Central memory CD8-positive, alpha-beta T cell (primary cell): ENCODE measurements at regions not wholly inside any gene's neighbourhood (a gene's known extent, or its start where the extent isn't known, plus 50 kb on each side); places are given as distances from the start of the nearest gene placed in this dataset.

Experiments used
- ATAC-seq: fragments of 150-1000 bp; cut with Tn5 transposase; replicated peaks from 2 replicates; pipeline ENCODE4 v1.10.0; 2022; ENCODE audit warnings: mild to moderate bottlenecking, moderate FRiP score, moderate number of reproducible peaks; ENCODE audit not compliant: poor library complexity, severe bottlenecking; ENCODE audit errors: extremely low read depth
- DNase-seq, 2 donors: peaks; one replicate each; pipeline ENCODE4 v3.0.0; 2021; ENCODE audit warnings: low spot score in 2 of 2
- H3K27ac Mint-ChIP-seq: one replicate; pipeline ENCODE4 v1.8.0; 2022; ENCODE audit warnings: low read depth, mild to moderate bottlenecking, moderate library complexity, mixed read lengths
- H3K27me3 Mint-ChIP-seq: one replicate; pipeline ENCODE4 v1.8.0; 2022; ENCODE audit warnings: mixed read lengths
- H3K36me3 Mint-ChIP-seq: one replicate; pipeline ENCODE4 v1.8.0; 2022; ENCODE audit warnings: mild to moderate bottlenecking, moderate library complexity, mixed read lengths; ENCODE audit not compliant: insufficient read depth
- H3K4me1 Mint-ChIP-seq: one replicate; pipeline ENCODE4 v1.8.0; 2022; ENCODE audit warnings: mixed read lengths
- H3K4me3 Mint-ChIP-seq: one replicate; pipeline ENCODE4 v1.8.0; 2022; ENCODE audit warnings: mild to moderate bottlenecking, moderate library complexity, mixed read lengths
- H3K9me3 Mint-ChIP-seq: one replicate; pipeline ENCODE4 v1.8.0; 2022; ENCODE audit warnings: mixed read lengths

GRCh38 chr7:132072873-132073272, 503.4 kb downstream of the PLXNA4 start:
- no peak for ATAC-seq
- Mint-ChIP-seq H3K27ac (no peak overlapping the region), H3K36me3 (no peaks in the 10 kb centered on the region), H3K4me1 (no peaks in the 10 kb centered on the region), H3K9me3 (no peaks in the 10 kb centered on the region), H3K4me3 (no peak overlapping the region), H3K27me3 (peaks cover 23% of the 10 kb centered on the region)
- DNase-seq: no peak

- Mint-ChIP-seq H3K27ac (no peak overlapping the region), H3K9me3 (no peaks in the 10 kb centered on the region), H3K27me3 (peaks cover 17% of the 10 kb centered on the region), H3K36me3 (no peaks in the 10 kb centered on the region), H3K4me1 (no peaks in the 10 kb centered on the region), H3K4me3 (no peak overlapping the region)
- ATAC-seq (no peak), DNase-seq (no peak)
These were observed 504.1 kb downstream of the PLXNA4 start for GRCh38 chr7:132072165-132072564.

- no peak for DNase-seq
- Mint-ChIP-seq H3K4me1 (no peaks in the 10 kb centered on the region), H3K27ac (no peak overlapping the region), H3K9me3 (peaks cover 4% of the 10 kb centered on the region), H3K4me3 (no peak overlapping the region), H3K27me3 (peaks cover 17% of the 10 kb centered on the region), H3K36me3 (no peaks in the 10 kb centered on the region)
- no peak for ATAC-seq
These were observed 507.0 kb downstream of the PLXNA4 start for GRCh38 chr7:132069306-132069705.

- ATAC-seq: no peak
- no peak overlapping the region for H3K27ac Mint-ChIP-seq
- peaks cover 17% of the 10 kb centered on the region for H3K27me3 Mint-ChIP-seq
- no peaks in the 10 kb centered on the region for H3K36me3 Mint-ChIP-seq
- H3K4me1 Mint-ChIP-seq: no peaks in the 10 kb centered on the region
- no peak for DNase-seq
- H3K4me3 Mint-ChIP-seq: no peak overlapping the region
- peaks cover 4% of the 10 kb centered on the region for H3K9me3 Mint-ChIP-seq
These were observed 509.5 kb downstream of the PLXNA4 start for GRCh38 chr7:132066761-132067171.

- ATAC-seq: no peak
- Mint-ChIP-seq H3K4me1 (no peaks in the 10 kb centered on the region), H3K4me3 (no peak overlapping the region), H3K27ac (no peak overlapping the region), H3K27me3 (peaks cover 17% of the 10 kb centered on the region), H3K36me3 (no peaks in the 10 kb centered on the region), H3K9me3 (peaks cover 4% of the 10 kb centered on the region)
- DNase-seq: no peak
These were observed 509.7 kb upstream of the PODXL start for GRCh38 chr7:132065989-132066603.

- Mint-ChIP-seq H3K4me3 (no peak overlapping the region), H3K27ac (no peak overlapping the region), H3K9me3 (peaks cover 4% of the 10 kb centered on the region), H3K4me1 (no peaks in the 10 kb centered on the region), H3K27me3 (peaks cover 18% of the 10 kb centered on the region), H3K36me3 (no peaks in the 10 kb centered on the region)
- ATAC-seq (no peak), DNase-seq (no peak)
These were observed 509.0 kb upstream of the PODXL start for GRCh38 chr7:132065193-132065988.

- no peak overlapping the region for H3K4me3 Mint-ChIP-seq
- no peak for DNase-seq
- peaks cover 28% of the 10 kb centered on the region for H3K27me3 Mint-ChIP-seq
- no peak overlapping the region for H3K27ac Mint-ChIP-seq
- H3K36me3 Mint-ChIP-seq: no peaks in the 10 kb centered on the region
- H3K4me1 Mint-ChIP-seq: no peaks in the 10 kb centered on the region
- H3K9me3 Mint-ChIP-seq: peaks cover 4% of the 10 kb centered on the region
- no peak for ATAC-seq
These were observed 507.4 kb upstream of the PODXL start for GRCh38 chr7:132063800-132064199.

GRCh38 chr7:132061937-132062336, 505.5 kb upstream of the PODXL start:
- Mint-ChIP-seq H3K36me3 (no peaks in the 10 kb centered on the region), H3K27me3 (peaks cover 24% of the 10 kb centered on the region), H3K4me1 (no peaks in the 10 kb centered on the region), H3K9me3 (peaks cover 10% of the 10 kb centered on the region), H3K4me3 (no peak overlapping the region), H3K27ac (no peak overlapping the region)
- ATAC-seq: no peak
- DNase-seq: no peak

- no peak for ATAC-seq
- no peaks in the 10 kb centered on the region for H3K4me1 Mint-ChIP-seq
- no peak for DNase-seq
- no peak overlapping the region for H3K27ac Mint-ChIP-seq
- no peak overlapping the region for H3K4me3 Mint-ChIP-seq
- no peaks in the 10 kb centered on the region for H3K36me3 Mint-ChIP-seq
- H3K9me3 Mint-ChIP-seq: peaks cover 11% of the 10 kb centered on the region
- peaks cover 11% of the 10 kb centered on the region for H3K27me3 Mint-ChIP-seq
These were observed 502.7 kb upstream of the PODXL start for GRCh38 chr7:132059141-132059540.

GRCh38 chr7:132055336-132056120, 499.1 kb upstream of the PODXL start:
- DNase-seq (no peak), ATAC-seq (no peak)
- Mint-ChIP-seq H3K9me3 (peaks cover 11% of the 10 kb centered on the region), H3K27me3 (peaks cover 25% of the 10 kb centered on the region), H3K4me3 (no peak overlapping the region), H3K4me1 (no peaks in the 10 kb centered on the region), H3K36me3 (no peaks in the 10 kb centered on the region), H3K27ac (no peak overlapping the region)

- H3K9me3 Mint-ChIP-seq: peaks cover 11% of the 10 kb centered on the region
- DNase-seq: no peak
- H3K4me3 Mint-ChIP-seq: no peak overlapping the region
- H3K27me3 Mint-ChIP-seq: peaks cover 29% of the 10 kb centered on the region
- no peaks in the 10 kb centered on the region for H3K4me1 Mint-ChIP-seq
- no peak for ATAC-seq
- no peak overlapping the region for H3K27ac Mint-ChIP-seq
- no peaks in the 10 kb centered on the region for H3K36me3 Mint-ChIP-seq
These were observed 497.4 kb upstream of the PODXL start for GRCh38 chr7:132053871-132054270.

GRCh38 chr7:132051311-132051710, 494.9 kb upstream of the PODXL start:
- Mint-ChIP-seq H3K36me3 (no peaks in the 10 kb centered on the region), H3K27ac (no peak overlapping the region), H3K4me3 (no peak overlapping the region), H3K27me3 (peaks cover 30% of the 10 kb centered on the region), H3K4me1 (no peaks in the 10 kb centered on the region), H3K9me3 (peaks cover under 1% of the 10 kb centered on the region)
- DNase-seq (no peak), ATAC-seq (no peak)
